ENCODE measurements at regions not wholly inside any gene's neighbourhood (a gene's known extent, or its start where the extent isn't known, plus 50 kb on each side); places are given as distances from the start of the nearest gene placed in this dataset.

Small RNA genes lying in the stretch of these regions (small RNA-seq; reads per million reads assigned to genes)
- 0 reads per million in 4 donors for gene MIR3680-1

Measured in esophagus squamous epithelium (tissue), 4 donors.